H1 (cell line): ENCODE measurements at regions not wholly inside any gene's neighbourhood (a gene's known extent, or its start where the extent isn't known, plus 50 kb on each side); places are given as distances from the start of the nearest gene placed in this dataset.

Experiments used
- EP300 ChIP-seq, 2 experiments: IDR thresholded peaks; 1 replicate in 1 of 2; 2 replicates in 1 of 2; pipeline ENCODE4 v1.6.1; 2011 to 2012; ENCODE audit warnings: low read depth in 2 of 2, low read length in 2 of 2, mild to moderate bottlenecking in 2 of 2, borderline replicate concordance in 1 of 2, inconsistent platforms in 1 of 2, moderate library complexity in 1 of 2
- POLR2A ChIP-seq, 2 experiments: IDR thresholded peaks; 1 replicate in 1 of 2; 2 replicates in 1 of 2; pipeline ENCODE4 v1.6.1; 2011; ENCODE audit warnings: low read depth in 2 of 2, low read length in 2 of 2, mild to moderate bottlenecking in 2 of 2; ENCODE audit errors: control extremely low read depth in 1 of 2
- TCF12 ChIP-seq: IDR thresholded peaks from 2 replicates; pipeline ENCODE4 v1.6.1; 2011; ENCODE audit warnings: low read depth, mild to moderate bottlenecking, low read length
- TF ChIP-seq, protein P1 (sequence below), 3 experiments: IDR thresholded peaks; 1 replicate in 2 of 3; 2 replicates in 1 of 3; pipeline versions ENCODE4 v1.5.1 to v1.6.1; 2011; ENCODE audit warnings: low read length in 3 of 3, mild to moderate bottlenecking in 3 of 3, inconsistent platforms in 2 of 3, low read depth in 1 of 3, moderate library complexity in 1 of 3; ENCODE audit not compliant: insufficient read depth in 1 of 3; ENCODE audit errors: control extremely low read depth in 1 of 3
- TF ChIP-seq, protein P2 (sequence below): IDR thresholded peaks from 2 replicates; pipeline ENCODE4 v1.6.1; 2011; ENCODE audit warnings: low read depth, mild to moderate bottlenecking, low read length; ENCODE audit not compliant: insufficient read depth
- TF ChIP-seq, protein P3 (sequence below): IDR thresholded peaks from 2 replicates; pipeline ENCODE4 v1.6.1; 2011; ENCODE audit warnings: low read length, improper control_type of control experiment

DNA sequence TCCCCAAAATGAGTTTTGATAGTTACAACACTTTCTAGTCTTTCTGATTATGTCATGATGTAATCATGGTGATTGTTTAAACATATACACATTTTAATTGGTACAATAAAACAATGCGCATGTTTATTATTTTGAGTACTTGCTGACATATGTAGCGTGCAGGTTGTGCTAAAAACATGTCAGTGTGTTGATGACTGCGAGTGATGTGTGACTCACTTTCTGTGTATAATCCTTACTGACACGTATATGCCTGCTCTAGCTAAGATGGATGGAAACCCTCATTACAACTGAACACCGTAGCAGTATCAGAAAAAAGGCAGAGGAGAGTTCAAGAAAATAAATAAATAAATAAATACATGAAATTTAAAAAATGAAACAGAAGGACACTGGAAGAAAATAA lies 1552.4 kb upstream of the FLRT2 start:
- TF ChIP-seq, protein P1, sequence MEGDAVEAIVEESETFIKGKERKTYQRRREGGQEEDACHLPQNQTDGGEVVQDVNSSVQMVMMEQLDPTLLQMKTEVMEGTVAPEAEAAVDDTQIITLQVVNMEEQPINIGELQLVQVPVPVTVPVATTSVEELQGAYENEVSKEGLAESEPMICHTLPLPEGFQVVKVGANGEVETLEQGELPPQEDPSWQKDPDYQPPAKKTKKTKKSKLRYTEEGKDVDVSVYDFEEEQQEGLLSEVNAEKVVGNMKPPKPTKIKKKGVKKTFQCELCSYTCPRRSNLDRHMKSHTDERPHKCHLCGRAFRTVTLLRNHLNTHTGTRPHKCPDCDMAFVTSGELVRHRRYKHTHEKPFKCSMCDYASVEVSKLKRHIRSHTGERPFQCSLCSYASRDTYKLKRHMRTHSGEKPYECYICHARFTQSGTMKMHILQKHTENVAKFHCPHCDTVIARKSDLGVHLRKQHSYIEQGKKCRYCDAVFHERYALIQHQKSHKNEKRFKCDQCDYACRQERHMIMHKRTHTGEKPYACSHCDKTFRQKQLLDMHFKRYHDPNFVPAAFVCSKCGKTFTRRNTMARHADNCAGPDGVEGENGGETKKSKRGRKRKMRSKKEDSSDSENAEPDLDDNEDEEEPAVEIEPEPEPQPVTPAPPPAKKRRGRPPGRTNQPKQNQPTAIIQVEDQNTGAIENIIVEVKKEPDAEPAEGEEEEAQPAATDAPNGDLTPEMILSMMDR (IDR thresholded peaks at IDR 0.05; ENCODE audit: control extremely low read depth in 1 of 3, insufficient read depth in 1 of 3, low read depth in 1 of 3, low read length in 3 of 3) = no peak
- TF ChIP-seq EP300 (IDR thresholded peaks at IDR 0.05; ENCODE audit: borderline replicate concordance in 1 of 2, low read depth in 2 of 2, low read length in 2 of 2) (no peak), TCF12 (no peak), POLR2A (IDR thresholded peaks at IDR 0.05; ENCODE audit: control extremely low read depth in 1 of 2, low read depth in 2 of 2, low read length in 2 of 2) (no peak)
- TF ChIP-seq, protein P2, sequence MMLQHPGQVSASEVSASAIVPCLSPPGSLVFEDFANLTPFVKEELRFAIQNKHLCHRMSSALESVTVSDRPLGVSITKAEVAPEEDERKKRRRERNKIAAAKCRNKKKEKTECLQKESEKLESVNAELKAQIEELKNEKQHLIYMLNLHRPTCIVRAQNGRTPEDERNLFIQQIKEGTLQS = no peak
- TF ChIP-seq, protein P3, sequence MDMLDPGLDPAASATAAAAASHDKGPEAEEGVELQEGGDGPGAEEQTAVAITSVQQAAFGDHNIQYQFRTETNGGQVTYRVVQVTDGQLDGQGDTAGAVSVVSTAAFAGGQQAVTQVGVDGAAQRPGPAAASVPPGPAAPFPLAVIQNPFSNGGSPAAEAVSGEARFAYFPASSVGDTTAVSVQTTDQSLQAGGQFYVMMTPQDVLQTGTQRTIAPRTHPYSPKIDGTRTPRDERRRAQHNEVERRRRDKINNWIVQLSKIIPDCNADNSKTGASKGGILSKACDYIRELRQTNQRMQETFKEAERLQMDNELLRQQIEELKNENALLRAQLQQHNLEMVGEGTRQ = no peak
